Panc1 (cell line): ENCODE measurements at regions not wholly inside any gene's neighbourhood (a gene's known extent, or its start where the extent isn't known, plus 50 kb on each side); places are given as distances from the start of the nearest gene placed in this dataset.

ENCODE experiments used
- ATAC-seq: fragments of 200-7000 bp; cut with Tn5 transposase; 2 replicates; pipeline ENCODE4 v1.9.1; 2020; ENCODE audit warnings: mild to moderate bottlenecking, moderate library complexity
- BruUV-seq: library from RNA; stranded (reverse); fragments of 400-500 nt; replicated peaks from 2 replicates; lab custom pipeline; 2021; lab: Mats Ljungman, UMichigan
- CTCF ChIA-PET: fragments of 300-600 bp; sonication (Branson Sonifier 250); formaldehyde crosslinking; loops from one replicate; lab custom pipeline; 2022; ENCODE audit warnings: antibody characterized with exemption; lab: Charles Lee
- POLR2A ChIA-PET: fragments of 300-600 bp; sonication (Branson Sonifier 250); formaldehyde crosslinking; loops from one replicate; lab custom pipeline; 2022; ENCODE audit warnings: antibody characterized with exemption; lab: Charles Lee
- DNase-seq: peaks from one replicate; pipeline ENCODE4 v3.0.0-alpha.2; 2010; ENCODE audit warnings: low read depth, low spot score
- H3K27ac ChIP-seq: 2 replicates; pipeline ENCODE4 v1.5.1; 2011; ENCODE audit warnings: mild to moderate bottlenecking, low read length, inconsistent platforms
- H3K27me3 ChIP-seq: fragments of 200-500 bp; sonication (Bioruptor generic); 2 replicates; pipeline ENCODE4 v1.6.0; 2014; ENCODE audit warnings: low read length, inconsistent platforms; ENCODE audit not compliant: control insufficient read depth, insufficient read depth
- H3K36me3 ChIP-seq: fragments of 200-500 bp; sonication (Bioruptor generic); 2 replicates; pipeline ENCODE4 v1.5.1; 2014; ENCODE audit warnings: inconsistent platforms, mild to moderate bottlenecking, low read length, moderate library complexity; ENCODE audit not compliant: control insufficient read depth, insufficient read depth
- H3K4me1 ChIP-seq: 2 replicates; pipeline ENCODE4 v1.5.1; 2011; ENCODE audit warnings: inconsistent platforms, mild to moderate bottlenecking, low read length, moderate library complexity; ENCODE audit not compliant: control insufficient read depth, insufficient read depth
- H3K4me3 ChIP-seq, 2 experiments: 2 replicates each; pipeline ENCODE4 v1.5.1; 2011 to 2012; ENCODE audit warnings: low read depth in 2 of 2, low read length in 2 of 2, mild to moderate bottlenecking in 2 of 2, inconsistent platforms in 1 of 2, moderate library complexity in 1 of 2
- H3K9me3 ChIP-seq: fragments of 200-500 bp; sonication (Bioruptor generic); 2 replicates; pipeline ENCODE4 v1.5.1; 2014; ENCODE audit warnings: low read depth, mild to moderate bottlenecking, inconsistent platforms, low read length, moderate library complexity; ENCODE audit not compliant: control insufficient read depth, insufficient read depth
- CTCF ChIP-seq: fragments of 450-650 bp; IDR thresholded peaks from 2 replicates; pipeline ENCODE4 v1.5.1; 2017; ENCODE audit warnings: mild to moderate bottlenecking
- POLR2AphosphoS5 ChIP-seq: IDR thresholded peaks from 2 replicates; pipeline ENCODE4 v1.6.1; 2012; ENCODE audit warnings: mild to moderate bottlenecking, low read depth, low read length, moderate library complexity
- REST ChIP-seq, 2 experiments: IDR thresholded peaks; 2 replicates each; pipeline ENCODE4 v1.6.1; 2011 to 2012; ENCODE audit warnings: low read depth in 2 of 2, control low read depth in 1 of 2, low read length in 1 of 2, mild to moderate bottlenecking in 1 of 2, moderate library complexity in 1 of 2; ENCODE audit not compliant: insufficient read depth in 1 of 2
- SIN3A ChIP-seq: IDR thresholded peaks from 2 replicates; pipeline ENCODE4 v1.6.1; 2012; ENCODE audit warnings: low read depth, mild to moderate bottlenecking, low read length, moderate library complexity, borderline replicate concordance; ENCODE audit not compliant: insufficient read depth
- TCF7L2 ChIP-seq: IDR thresholded peaks from 2 replicates; pipeline ENCODE4 v1.6.1; 2011; ENCODE audit warnings: mild to moderate bottlenecking, low read depth, low read length, inconsistent platforms
- in situ Hi-C: cut with HindIII; loops from 2 replicates; pipeline ENCODE4 v1.10.0; 2016; ENCODE audit warnings: low sequenced_read_pairs, low pct_unique_long_range_greater_than_20kb
- intact Hi-C: fragments of 100-400 bp; cut with micrococcal nuclease; formaldehyde crosslinking; loops from one replicate; pipeline ENCODE4 v1.10.0; 2022; ENCODE audit not compliant: unreplicated experiment

- intact Hi-C loops: no loop called here
- no peak for ATAC-seq
- TF ChIP-seq SIN3A: no peak
- TF ChIP-seq TCF7L2: no peak
- no TSS peak for BruUV-seq
- no peak overlapping the region for H3K4me3 ChIP-seq
- H3K9me3 ChIP-seq: no peaks in the 10 kb centered on the region
- ChIA-PET POLR2A (no interaction called here), CTCF (no interaction called here)
- H3K4me1 ChIP-seq: no peaks in the 10 kb centered on the region
- no peaks in the 10 kb centered on the region for H3K27me3 ChIP-seq
- in situ Hi-C loops: no loop called here
- H3K27ac ChIP-seq: no peak overlapping the region
- no peaks in the 10 kb centered on the region for H3K36me3 ChIP-seq
- DNase-seq: no peak
These were observed 137.9 kb downstream of the AXIN2 start for GRCh38 chr17:65423346-65424140.

DNA sequence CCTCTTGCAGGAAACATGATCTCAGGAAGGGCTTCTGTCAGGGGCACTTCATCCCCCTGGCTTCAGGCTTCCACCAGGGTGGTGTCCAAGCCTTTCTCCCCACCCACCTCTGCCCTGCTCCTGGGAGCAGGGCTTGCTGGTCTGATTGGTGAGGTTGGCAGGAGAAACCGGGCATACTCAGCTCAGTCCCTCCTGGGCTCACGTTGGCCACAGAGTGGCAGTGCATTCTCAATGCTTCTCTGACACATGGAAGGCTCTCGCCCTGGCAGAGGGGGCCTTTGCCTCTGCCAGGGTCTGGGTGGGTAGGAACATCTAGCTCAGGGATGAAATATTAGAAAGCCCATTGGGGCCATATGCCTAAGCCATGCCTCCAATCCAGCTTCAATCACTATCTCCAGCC, 142.8 kb downstream of the AXIN2 start:
- Histone ChIP-seq H3K4me1 (no peaks in the 10 kb centered on the region), H3K27me3 (no peaks in the 10 kb centered on the region), H3K36me3 (no peaks in the 10 kb centered on the region), H3K27ac (no peak overlapping the region), H3K4me3 (no peak overlapping the region), H3K9me3 (no peaks in the 10 kb centered on the region)
- intact Hi-C loops: no loop called here
- BruUV-seq: no TSS peak
- CTCF ChIA-PET: no interaction called here
- DNase-seq (no peak), ATAC-seq (no peak)
- TF ChIP-seq TCF7L2: no peak
- peak; percentile 37 for TF ChIP-seq CTCF
- in situ Hi-C loops: no loop called here
- POLR2A ChIA-PET: no interaction called here

DNA sequence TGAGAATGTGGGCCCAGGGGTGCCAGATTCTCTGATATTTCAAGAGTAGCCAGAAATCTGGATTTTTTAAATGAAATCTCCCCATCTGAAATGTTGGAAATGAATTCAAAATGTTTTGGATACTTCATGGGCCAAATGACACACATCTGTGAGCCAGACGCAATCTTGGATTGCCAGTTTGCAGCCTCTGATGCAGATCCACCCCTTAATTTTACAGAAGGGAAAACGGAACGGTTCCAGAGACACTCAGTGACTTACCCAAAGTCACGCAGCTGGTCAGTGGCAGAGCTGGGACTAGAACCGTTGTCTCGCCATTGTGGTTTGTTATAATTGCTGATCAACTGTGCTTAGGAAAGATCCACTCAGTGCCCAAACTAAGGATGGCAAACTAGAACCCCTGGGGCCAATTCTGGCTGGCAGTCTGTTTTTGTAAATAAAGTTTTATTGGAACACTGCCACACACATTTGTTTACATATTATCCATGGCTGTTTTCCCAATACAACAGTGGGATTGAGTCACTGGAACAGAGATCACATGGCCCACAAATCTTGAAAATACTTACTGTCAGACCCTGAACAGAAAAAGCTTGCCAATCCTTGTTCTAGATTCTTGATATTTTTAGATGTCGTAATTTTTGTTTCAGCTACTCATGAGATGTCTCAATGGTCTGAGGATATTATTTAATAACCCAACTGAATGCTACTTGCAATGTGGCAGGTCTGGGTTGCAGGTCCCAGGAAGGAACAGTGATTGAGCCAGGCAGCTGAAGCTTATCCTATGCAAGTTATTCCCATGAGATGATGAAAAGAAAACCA, 143.8 kb downstream of the AXIN2 start:
- ATAC-seq (no peak), DNase-seq (no peak)
- no peaks in the 10 kb centered on the region for H3K9me3 ChIP-seq
- intact Hi-C loops: no loop called here
- H3K27me3 ChIP-seq: no peaks in the 10 kb centered on the region
- CTCF ChIA-PET: no interaction called here
- H3K36me3 ChIP-seq: no peaks in the 10 kb centered on the region
- TF ChIP-seq SIN3A (no peak), CTCF (no peak), REST (IDR thresholded peaks at IDR 0.05; ENCODE audit: insufficient read depth in 1 of 2, low read depth in 2 of 2, low read length in 1 of 2) (no peak), POLR2AphosphoS5 (no peak), TCF7L2 (no peak)
- no TSS peak for BruUV-seq
- POLR2A ChIA-PET: no interaction called here
- no peak overlapping the region for H3K27ac ChIP-seq
- H3K4me1 ChIP-seq: no peaks in the 10 kb centered on the region
- H3K4me3 ChIP-seq: no peak overlapping the region
- in situ Hi-C loops: no loop called here
